DOHH2 (cell line): ENCODE measurements at regions not wholly inside any gene's neighbourhood (a gene's known extent, or its start where the extent isn't known, plus 50 kb on each side); places are given as distances from the start of the nearest gene placed in this dataset.

Source experiments
- H3F3A ChIP-seq: fragments of 200-600 bp; sonication (generic), shearing (Covaris generic); 2 replicates; pipeline ENCODE4 v1.6.0; 2016; ENCODE audit warnings: antibody characterized with exemption, mild to moderate bottlenecking; ENCODE audit not compliant: control insufficient read depth, insufficient read depth
- H3K27ac ChIP-seq: fragments of 200-600 bp; sonication (generic); 2 replicates; pipeline ENCODE4 v1.5.1; 2014; ENCODE audit warnings: low read depth, mild to moderate bottlenecking, low read length, moderate library complexity
- H3K27me3 ChIP-seq: fragments of 200-600 bp; sonication (generic); 2 replicates; pipeline ENCODE4 v1.6.1; 2014; ENCODE audit warnings: mild to moderate bottlenecking, low read length, mixed read lengths; ENCODE audit not compliant: control insufficient read depth
- H3K36me3 ChIP-seq: fragments of 200-600 bp; sonication (generic); 2 replicates; pipeline ENCODE4 v1.6.1; 2014; ENCODE audit warnings: mild to moderate bottlenecking, low read length, moderate library complexity, mixed read lengths; ENCODE audit not compliant: control insufficient read depth
- H3K4me1 ChIP-seq: fragments of 200-600 bp; sonication (generic); 2 replicates; pipeline ENCODE4 v1.6.1; 2014; ENCODE audit warnings: mild to moderate bottlenecking, low read length, mixed read lengths; ENCODE audit not compliant: control insufficient read depth
- H3K4me2 ChIP-seq: fragments of 200-600 bp; sonication (generic); 2 replicates; pipeline ENCODE4 v1.6.0; 2014; ENCODE audit warnings: mild to moderate bottlenecking, low read length, moderate library complexity
- H3K4me3 ChIP-seq: fragments of 200-600 bp; sonication (generic); 2 replicates; pipeline ENCODE4 v1.5.1; 2014; ENCODE audit warnings: mild to moderate bottlenecking, low read length, mixed read lengths
- H3K79me2 ChIP-seq: fragments of 200-600 bp; sonication (generic); 2 replicates; pipeline ENCODE4 v1.6.1; 2014; ENCODE audit warnings: mild to moderate bottlenecking, low read length, mixed read lengths; ENCODE audit not compliant: control insufficient read depth
- H3K9me2 ChIP-seq: fragments of 200-600 bp; sonication (generic); replicated peaks from 2 replicates; pipeline ENCODE4 v1.6.1; 2014; ENCODE audit warnings: mild to moderate bottlenecking, low read length, mixed read lengths; ENCODE audit not compliant: control insufficient read depth
- H3K9me3 ChIP-seq: fragments of 200-600 bp; sonication (generic); 2 replicates; pipeline ENCODE4 v1.6.1; 2014; ENCODE audit warnings: antibody characterized with exemption, low read length, mixed read lengths; ENCODE audit not compliant: control insufficient read depth, insufficient read depth
- H4K20me1 ChIP-seq: fragments of 200-600 bp; sonication (generic); 2 replicates; pipeline ENCODE4 v1.6.0; 2014; ENCODE audit warnings: low read depth, mild to moderate bottlenecking, antibody characterized with exemption, low read length, moderate library complexity; ENCODE audit not compliant: control insufficient read depth, insufficient read depth
- EZH2phosphoT487 ChIP-seq: fragments of 200-600 bp; sonication (generic); IDR thresholded peaks from 2 replicates; pipeline ENCODE4 v1.6.1; 2017; ENCODE audit warnings: borderline replicate concordance, mild to moderate bottlenecking, antibody characterized with exemption, low read length, moderate library complexity, mixed read lengths
- TF ChIP-seq, protein P1 (sequence below): fragments of 200-600 bp; sonication (generic); IDR thresholded peaks from one replicate; pipeline ENCODE4 v1.5.1; 2014; ENCODE audit warnings: antibody characterized with exemption, mild to moderate bottlenecking, low read depth, low read length; ENCODE audit not compliant: poor library complexity, severe bottlenecking

DNA sequence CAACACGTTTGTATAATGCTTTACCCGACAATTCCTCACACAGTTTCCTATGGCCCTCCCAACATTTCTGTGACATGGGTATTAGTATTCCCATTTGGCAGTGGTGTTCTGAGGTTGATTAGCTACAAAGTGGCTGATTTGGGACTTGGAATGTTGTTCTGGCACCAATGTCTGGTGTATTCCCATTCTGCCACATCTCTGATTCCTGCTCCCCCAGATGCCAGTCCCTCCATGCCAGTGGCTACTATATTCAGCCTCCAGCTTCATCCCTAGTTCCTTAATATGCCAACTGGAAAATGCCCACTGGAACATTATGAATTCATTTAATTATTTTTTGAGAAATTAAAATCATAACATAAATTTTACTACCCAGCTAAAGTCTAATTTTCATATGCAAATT is 60.6 kb upstream of the NBEA start:
- no peak for TF ChIP-seq EZH2phosphoT487
- TF ChIP-seq, protein P1, sequence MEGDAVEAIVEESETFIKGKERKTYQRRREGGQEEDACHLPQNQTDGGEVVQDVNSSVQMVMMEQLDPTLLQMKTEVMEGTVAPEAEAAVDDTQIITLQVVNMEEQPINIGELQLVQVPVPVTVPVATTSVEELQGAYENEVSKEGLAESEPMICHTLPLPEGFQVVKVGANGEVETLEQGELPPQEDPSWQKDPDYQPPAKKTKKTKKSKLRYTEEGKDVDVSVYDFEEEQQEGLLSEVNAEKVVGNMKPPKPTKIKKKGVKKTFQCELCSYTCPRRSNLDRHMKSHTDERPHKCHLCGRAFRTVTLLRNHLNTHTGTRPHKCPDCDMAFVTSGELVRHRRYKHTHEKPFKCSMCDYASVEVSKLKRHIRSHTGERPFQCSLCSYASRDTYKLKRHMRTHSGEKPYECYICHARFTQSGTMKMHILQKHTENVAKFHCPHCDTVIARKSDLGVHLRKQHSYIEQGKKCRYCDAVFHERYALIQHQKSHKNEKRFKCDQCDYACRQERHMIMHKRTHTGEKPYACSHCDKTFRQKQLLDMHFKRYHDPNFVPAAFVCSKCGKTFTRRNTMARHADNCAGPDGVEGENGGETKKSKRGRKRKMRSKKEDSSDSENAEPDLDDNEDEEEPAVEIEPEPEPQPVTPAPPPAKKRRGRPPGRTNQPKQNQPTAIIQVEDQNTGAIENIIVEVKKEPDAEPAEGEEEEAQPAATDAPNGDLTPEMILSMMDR, result no peak
- no peaks in the 10 kb centered on the region for H3K4me1 ChIP-seq

DNA sequence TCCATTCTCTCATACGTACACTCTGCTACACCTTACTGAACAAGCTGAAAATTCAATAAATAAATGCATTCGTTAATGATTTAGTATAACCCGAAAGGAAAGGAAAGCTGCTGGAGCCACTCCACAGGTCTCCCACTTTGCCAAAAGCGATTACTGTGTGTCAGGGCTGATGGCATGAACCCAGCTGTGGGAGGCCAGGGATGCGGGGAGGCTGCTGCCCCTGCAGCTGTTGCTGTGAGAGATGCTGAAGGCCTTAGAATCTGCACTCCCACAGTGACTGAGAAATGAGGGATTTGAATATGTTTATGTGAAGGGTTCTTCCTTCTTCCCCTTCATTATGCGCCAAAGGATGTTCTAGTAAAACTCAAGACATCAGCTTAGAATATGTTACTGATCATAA is 58.7 kb upstream of the NBEA start:
- no peaks in the 10 kb centered on the region for H3K9me3 ChIP-seq
- TF ChIP-seq EZH2phosphoT487, result no peak
- TF ChIP-seq, protein P1, result no peak
- no peaks in the 10 kb centered on the region for H3K79me2 ChIP-seq
- no peak overlapping the region for H3K27ac ChIP-seq
- H3K9me2 ChIP-seq, result no peaks in the 10 kb centered on the region; the same call in 1 of the 2 replicates
- no peaks in the 10 kb centered on the region for H4K20me1 ChIP-seq
- no peaks in the 10 kb centered on the region for H3K4me1 ChIP-seq
- H3F3A ChIP-seq, result no peaks in the 10 kb centered on the region
- H3K27me3 ChIP-seq, result no peaks in the 10 kb centered on the region
- H3K36me3 ChIP-seq, result no peaks in the 10 kb centered on the region
- H3K4me3 ChIP-seq, result no peak overlapping the region
- H3K4me2 ChIP-seq, result no peak overlapping the region

More for the DNA sequence above, 60.6 kb upstream of the NBEA start:
- Histone ChIP-seq H3K27me3 (no peaks in the 10 kb centered on the region), H3K9me2 (no peaks in the 10 kb centered on the region; the same call in 1 of the 2 replicates), H3K79me2 (no peaks in the 10 kb centered on the region), H3K4me2 (no peak overlapping the region), H3K27ac (no peak overlapping the region), H3K4me3 (no peak overlapping the region), H3K9me3 (no peaks in the 10 kb centered on the region), H3K36me3 (no peaks in the 10 kb centered on the region), H4K20me1 (no peaks in the 10 kb centered on the region), H3F3A (no peaks in the 10 kb centered on the region)

DNA sequence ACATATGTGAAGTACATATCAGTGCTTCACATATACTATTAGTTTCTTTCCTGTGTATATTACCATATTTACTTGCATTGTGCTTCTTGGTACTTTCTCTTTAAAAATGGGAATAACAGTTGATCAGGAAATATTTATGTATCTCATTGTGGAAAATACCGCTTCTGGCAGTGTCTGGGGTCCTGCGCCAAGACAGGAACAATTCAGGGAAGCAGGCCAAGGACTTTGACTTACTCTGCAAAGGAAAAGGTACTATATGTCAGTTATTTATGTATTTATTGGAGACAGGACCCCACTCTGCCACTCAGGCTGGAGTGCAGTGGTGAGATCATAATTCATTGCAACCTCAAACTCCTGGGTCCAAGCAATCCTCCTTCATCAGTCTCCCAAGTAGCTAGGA is 57.7 kb upstream of the NBEA start:
- H3K27ac ChIP-seq, result no peak overlapping the region
- no peaks in the 10 kb centered on the region; the same call in 1 of the 2 replicates for H3K9me2 ChIP-seq
- no peaks in the 10 kb centered on the region for H3F3A ChIP-seq
- H4K20me1 ChIP-seq, result no peaks in the 10 kb centered on the region
- H3K79me2 ChIP-seq, result no peaks in the 10 kb centered on the region
- no peaks in the 10 kb centered on the region for H3K4me1 ChIP-seq
- no peak for TF ChIP-seq EZH2phosphoT487
- TF ChIP-seq, protein P1, result no peak
- no peaks in the 10 kb centered on the region for H3K36me3 ChIP-seq
- H3K4me2 ChIP-seq, result no peak overlapping the region
- H3K9me3 ChIP-seq, result no peaks in the 10 kb centered on the region
- no peaks in the 10 kb centered on the region for H3K27me3 ChIP-seq
- H3K4me3 ChIP-seq, result no peak overlapping the region
